Testis (tissue), 2 donors: ENCODE measurements at regions not wholly inside any gene's neighbourhood (a gene's known extent, or its start where the extent isn't known, plus 50 kb on each side); places are given as distances from the start of the nearest gene placed in this dataset.

Source experiments
- CTCF ChIP-seq, 3 experiments: fragments of 450-650 bp in 2 of 3; fragments of 200-600 bp in 1 of 3; sonication (generic) in 1 of 3; IDR thresholded peaks; one replicate each; pipeline ENCODE4 v1.5.1; 2016 to 2019; ENCODE audit warnings: antibody characterized with exemption in 3 of 3, mild to moderate bottlenecking in 2 of 3, moderate library complexity in 1 of 3
- POLR2A ChIP-seq: fragments of 450-650 bp; IDR thresholded peaks from one replicate; pipeline ENCODE4 v1.6.1; 2017; ENCODE audit warnings: antibody characterized with exemption, mild to moderate bottlenecking, moderate library complexity

- TF ChIP-seq POLR2A (no peak), CTCF (IDR thresholded peaks at IDR 0.05) (no peak)
Observed at GRCh38 chr12:25424211-25424731, 128.8 kb downstream of the LMNTD1 start.
